Activated T-helper 9 cell treated with anti-CD3 and anti-CD28 coated beads, Interleukin-2, amount 50 U/mL, for 16 hours (primary cell): ENCODE measurements at regions not wholly inside any gene's neighbourhood (a gene's known extent, or its start where the extent isn't known, plus 50 kb on each side); places are given as distances from the start of the nearest gene placed in this dataset.
"Not testable (repeated sequence)": the region's sequence is repeated elsewhere in the genome, so short reads cannot be mapped to it uniquely, and the experiment has no call there.

Experiments
- DNase-seq: peaks from one replicate; pipeline ENCODE4 v3.0.0-alpha.2; 2020; ENCODE audit warnings: low read depth

DNA sequence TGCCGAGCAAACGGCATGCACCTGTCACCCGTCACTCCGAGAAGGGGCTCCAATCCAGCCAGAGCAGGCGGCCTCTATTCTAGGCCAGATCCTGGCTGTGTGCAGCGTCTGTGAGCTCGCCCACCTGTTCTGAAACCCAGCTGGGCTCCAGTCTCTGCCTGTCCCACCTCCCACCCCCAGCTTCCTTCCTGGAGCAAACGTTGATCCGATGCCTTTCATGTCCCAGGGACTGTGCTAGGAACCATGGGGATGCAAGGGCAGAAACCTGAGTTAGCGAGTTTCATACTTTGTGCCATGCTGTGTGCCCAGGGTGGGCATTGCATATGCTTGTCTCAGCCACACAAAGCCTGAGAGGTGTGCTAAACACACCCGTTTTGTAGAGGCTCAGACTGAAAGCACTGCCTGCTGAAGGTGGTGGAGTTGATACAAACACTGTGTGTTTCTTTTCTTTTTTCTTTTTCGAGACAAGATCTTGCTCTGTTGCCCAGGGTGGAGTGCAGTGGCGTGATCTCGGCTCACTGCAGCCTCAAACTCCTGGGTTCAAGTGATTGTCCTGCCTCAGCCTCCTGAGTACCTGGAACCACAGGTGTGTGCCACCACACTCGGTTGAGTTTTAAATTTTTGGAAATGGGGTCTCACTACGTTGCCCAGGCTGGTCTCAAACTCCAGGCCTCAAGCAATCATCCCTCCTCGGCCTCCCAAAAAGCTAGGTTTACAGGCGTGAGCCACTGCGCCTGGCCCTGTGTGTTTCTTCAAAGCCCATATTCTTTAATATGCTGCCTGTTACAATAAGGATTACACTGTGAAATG, 84.1 kb upstream of the MED13L start:
- DNase-seq, result no peak

DNA sequence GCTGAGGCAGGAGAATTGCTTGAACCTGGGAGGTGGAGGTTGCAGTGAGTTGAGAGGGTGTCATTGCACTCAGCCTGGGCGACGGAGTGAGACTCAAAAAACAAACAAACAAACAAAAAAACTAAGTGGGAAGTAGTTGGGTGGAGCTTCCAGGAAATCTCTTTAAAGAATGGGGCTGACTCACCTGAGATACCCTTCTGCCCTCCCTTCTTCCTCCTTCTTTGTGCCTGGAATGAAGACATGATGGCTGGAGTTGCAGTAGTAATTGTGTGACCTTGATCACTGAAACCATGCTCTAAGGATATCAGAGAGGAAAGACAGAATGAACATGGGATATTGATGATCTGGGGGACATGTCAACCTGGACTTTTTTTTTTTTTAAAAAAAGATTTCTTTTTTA, 87.6 kb upstream of the MED13L start:
- no peak for DNase-seq

DNA sequence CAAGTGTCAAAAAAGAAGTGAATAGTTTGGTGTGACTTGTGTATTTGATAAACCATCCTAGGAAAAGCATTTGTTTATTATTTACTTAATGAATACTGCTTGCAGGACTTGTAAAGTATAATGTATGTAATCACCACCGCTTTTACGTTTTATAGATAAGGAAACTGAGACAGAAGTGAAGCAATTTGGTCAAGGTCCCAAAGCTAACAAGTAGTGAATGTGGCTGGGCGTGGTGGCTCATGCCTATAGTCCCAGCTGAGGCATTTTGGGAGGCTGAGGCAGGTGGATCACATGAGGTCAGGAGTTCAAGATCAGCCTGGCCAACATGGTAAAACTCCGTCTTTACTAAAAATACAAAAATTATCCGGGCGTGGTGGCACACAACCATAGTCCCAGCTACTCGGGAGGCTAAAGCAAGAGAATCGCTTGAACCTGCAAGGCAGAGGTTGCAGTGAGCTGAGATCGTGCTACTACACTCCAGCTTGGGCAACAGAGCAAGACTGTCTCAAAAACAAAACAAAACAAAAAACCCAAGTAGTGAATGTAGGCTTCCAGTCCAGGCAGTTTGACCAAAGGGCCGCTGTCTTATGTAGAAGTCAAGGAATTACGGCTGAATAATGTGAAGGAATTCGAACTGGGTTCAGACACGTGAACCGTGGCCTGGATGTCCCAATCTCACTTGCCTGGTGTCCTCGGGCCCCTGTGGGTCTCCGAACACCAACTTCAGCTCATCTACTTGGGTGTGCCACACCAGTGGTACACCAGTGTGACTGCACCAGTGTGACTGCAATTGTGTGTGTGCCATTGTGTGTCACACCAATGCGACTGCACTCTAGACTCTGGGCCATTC, 88.3 kb upstream of the MED13L start:
- DNase-seq, result no peak

DNA sequence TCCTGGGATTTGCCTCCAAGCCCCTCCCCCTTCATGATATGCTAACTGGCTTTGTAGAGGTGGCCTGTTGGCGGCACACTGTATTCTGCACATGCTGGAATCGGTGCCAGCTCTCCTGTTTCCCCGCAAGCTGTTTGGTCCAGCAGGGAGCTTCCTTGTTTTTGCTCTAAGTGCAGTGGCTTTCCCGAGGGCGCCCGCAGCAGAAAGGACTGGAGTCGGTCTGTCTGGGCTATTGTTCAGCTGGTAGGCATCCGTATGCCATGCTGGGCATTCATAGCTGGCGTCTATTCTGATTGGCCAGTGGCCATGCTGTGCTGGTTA, 88.9 kb upstream of the MED13L start:
- DNase-seq, result no peak

DNA sequence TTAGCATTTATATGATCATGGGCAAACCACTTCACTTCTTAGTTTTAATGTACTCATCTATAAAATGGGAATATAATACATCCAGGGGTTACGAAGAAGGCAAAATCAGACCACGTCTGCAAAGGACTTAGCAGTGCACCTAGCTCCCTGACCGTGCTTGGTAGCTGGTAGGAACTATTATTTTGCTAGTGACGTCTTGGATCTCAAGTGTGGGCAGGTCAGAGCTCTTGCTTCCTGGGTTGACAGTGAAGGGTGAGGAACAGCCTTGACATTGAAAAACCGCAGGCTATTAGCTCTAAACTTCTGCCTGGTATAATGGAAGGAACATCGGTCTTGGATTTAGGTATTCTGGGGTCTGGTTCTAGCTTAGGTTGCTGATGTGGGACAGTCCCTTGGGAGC, 89.3 kb upstream of the MED13L start:
- DNase-seq, result no peak

DNA sequence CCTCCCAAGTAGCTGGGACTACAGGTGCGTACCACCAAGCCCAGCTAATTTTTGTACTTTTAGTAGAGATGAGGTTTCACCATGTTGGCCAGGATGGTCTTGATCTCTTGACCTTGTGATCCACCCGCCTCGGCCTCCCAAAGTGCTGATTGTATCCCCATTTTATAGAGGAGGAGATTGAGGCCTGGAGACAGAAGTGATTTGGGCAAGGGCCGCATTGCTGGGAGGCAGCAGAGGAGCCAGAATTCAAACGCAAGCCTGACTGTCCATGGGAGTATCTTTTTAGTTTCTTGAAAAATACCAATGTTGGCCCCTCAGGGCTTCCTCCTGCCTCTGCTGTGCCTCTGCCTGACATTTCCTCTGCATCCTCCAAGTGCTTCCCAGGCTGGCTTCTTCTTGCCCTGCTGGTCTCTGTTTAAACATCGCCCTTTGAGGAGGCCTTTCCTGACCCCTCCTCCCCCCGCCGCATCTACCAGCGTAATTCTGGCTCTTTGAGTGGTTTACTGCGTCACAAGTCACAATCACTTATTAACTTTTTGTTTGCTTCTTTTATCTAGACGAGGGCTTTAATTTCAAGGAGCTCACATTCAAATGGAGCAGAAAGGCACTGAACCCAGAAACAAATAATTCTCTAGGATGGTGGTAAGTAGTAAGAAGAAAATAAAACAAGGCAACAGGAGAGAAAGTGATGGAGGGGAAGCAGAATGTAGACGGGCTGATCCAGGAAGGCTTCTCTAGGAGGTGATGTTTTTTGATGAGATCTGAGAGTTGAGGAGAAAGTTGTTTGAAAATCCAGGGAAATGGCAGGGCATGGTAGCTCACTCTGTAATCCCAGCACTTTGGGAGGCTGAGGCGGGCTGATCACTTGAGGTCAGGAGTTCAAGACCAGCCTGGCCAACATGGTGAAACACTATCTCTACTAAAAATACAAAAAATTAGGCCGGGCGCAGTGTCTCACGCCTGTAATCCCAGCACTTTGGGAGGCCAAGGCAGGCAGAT, 91.0 kb upstream of the MED13L start:
- DNase-seq, result no peak

DNA sequence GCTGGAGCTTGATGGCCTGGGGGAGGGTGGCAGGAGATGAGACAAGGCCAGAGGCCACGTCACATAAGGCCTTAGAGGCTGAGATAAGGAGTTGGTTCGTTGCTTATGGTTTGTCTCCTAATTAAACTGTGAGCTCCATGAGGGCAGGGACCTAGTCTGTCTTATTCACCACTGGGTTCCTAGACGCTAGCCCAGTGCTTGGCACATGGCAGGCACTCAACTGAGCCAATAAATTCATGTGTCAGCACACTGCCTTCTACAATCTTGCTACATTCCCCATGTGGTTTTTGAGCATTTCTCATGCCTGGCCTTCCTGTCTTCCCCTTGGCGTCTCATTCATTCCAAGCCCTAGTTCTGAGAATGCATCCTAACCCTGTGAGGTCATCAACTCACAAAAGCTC, 92.5 kb upstream of the MED13L start:
- no peak for DNase-seq

DNA sequence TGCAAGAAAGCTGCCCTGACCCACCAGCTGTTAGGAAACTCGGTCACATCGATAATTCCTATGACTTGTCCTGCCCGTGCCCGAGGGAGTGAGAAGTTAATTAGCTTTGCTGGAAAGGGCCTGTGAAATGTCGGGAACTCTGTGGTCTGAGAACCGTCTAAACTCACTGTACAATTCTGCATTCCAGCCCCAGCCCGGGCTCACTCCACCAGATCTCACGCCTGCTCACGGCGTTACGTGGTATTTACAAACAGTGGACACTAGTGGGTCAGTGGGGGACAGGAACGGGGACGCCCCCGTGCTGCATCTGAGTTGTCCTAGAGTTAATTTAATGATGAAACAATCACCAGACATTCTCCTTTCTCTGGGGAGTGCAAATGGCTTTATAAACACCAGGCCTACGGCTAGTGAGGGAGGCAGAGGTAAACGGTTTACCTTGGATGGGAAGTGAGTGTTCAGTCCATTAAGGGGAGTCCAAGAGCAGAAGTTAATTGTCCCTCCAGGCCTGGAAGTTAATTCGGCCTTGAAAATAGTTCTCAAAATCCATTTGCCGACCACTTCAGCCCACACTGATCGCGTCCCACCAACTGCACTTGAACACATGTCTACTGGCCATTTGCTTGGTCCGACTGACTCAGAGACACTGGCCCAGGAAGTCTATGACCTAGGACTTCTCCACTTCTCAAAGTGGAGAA, 93.5 kb upstream of the MED13L start:
- no peak for DNase-seq

DNA sequence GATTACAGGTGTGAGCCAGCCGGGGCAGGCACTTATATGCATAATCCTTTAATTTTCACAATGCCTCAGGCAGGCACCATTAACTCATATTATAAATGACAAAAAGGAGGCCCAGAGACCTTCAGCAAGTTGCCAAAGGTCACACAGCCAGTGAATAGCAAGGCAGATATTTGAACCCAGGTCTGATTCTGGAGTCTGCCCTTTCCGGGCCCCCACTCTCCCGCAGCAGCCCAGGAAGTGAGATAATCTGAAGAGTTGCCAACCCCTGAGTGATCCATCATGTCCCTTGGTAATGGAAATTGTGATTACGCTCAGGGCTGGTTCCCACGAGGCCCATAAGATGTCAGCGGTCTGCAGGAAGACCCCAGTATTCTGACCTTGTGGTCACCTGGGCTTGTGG, 95.3 kb upstream of the MED13L start:
- no peak for DNase-seq

DNA sequence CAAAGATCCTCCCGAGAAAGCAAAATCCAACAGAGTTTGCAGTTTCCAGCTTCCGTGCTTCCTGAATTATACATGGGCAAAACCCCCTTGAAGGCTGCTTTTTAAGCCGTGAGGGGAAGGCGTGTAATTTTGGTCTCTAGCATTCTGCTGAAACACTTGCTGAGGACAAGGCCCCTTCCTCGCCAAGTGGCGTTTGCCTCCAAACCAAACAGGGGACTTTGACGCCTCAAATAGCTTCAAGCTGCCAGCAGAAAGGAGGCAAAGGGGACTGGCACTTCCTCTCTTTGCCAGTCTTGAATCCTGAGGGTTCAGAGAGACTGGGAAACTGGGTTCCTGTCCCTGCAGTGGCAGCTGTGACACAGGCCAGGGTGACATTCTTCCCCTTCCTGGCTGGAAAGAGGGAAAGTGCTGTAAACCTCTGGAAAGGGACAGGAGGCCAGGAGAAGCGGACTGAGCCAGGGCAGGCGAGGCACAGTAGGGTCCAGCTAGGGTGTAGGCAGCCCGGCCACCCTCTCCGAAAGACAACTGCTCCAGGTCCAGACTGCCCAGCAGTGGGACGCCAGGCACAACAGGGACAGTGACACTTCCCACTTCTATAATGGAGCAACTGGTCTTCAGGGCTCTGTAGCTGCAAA, 96.2 kb upstream of the MED13L start:
- DNase-seq, result no peak

DNA sequence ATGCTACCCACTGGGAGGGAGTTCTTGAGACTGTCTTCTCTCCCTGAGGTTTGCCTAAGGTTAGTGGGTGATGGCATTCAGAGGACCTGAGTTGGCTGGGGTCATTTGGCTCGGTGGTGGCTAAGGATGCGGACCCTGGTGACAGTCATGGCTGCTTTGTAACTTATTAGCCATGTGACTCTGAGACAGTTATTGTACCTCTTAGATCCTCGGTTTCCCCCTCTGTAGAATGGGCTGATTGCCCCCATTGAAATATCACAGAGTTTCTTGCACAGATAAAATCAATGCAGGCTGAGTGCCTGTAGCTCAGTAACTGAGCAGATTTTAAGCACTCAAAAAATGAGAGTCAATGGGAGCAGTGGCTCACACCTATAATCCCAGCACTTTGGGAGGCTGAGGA, 96.7 kb upstream of the MED13L start:
- no peak for DNase-seq

DNA sequence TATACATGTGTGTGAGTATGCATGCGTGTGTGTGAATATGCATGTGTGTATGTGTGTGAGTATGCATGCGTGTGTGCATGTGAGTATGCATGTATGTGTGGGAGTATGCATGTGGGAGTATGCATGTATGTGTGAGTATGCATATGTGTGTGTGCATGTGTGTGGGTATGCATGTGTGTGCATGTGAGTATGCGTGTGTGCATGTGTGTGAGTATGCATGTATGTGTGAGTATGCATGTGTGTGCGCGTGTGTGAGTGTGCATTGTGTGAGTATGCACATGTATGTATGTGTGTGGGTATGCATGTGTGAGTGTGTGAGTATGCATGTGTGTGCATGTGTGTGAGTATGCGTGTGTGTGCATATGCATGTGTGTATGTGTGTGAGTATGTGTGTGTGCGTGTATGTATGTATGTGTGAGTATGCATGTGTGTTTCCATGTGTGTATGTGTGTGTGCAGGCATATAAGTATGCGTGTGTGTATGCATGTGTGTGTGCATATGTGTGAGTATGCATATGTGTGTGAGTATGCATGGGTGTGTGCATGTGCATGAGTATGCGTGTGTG, 97.9 kb upstream of the MED13L start:
- DNase-seq, result no peak

DNA sequence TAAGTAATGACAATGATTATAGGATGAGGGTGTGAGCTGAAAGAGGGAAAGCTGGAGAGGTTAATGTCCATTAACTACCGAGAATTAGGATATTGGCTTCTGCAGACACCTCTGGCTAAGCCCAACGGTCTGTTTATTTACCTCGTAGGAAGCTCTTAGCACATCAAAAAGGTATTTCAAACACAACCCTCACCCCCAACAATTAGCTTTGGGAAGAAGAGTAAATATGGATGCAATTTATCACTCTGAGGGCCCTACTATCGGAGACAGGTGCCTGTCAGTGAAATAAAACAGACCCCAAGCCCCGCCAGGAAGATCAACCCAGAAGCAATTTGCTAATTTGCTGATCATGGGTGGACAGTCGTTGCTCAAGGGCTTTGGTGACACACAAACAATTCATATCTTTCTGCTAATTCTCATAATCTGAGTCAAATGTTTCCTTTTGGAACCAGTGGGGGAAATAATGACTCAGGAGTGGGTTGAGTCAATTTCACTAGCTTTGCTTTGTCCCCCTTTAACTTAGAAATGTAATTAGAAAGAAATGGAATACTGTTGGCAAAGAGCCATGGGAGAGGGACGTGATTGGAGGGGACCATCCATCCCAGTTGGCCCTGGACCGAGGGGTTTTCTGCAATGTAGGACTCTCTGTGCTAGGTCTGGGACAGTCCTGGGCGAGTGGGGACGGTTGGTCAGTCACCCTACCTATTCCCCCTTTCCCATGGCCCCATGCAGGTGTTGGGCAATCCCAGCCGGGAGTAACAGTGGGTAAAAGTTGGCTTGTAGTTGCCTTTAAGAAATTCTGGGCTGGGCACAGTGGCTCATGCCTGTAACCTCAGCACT, 99.1 kb upstream of the MED13L start:
- DNase-seq, result no peak

DNA sequence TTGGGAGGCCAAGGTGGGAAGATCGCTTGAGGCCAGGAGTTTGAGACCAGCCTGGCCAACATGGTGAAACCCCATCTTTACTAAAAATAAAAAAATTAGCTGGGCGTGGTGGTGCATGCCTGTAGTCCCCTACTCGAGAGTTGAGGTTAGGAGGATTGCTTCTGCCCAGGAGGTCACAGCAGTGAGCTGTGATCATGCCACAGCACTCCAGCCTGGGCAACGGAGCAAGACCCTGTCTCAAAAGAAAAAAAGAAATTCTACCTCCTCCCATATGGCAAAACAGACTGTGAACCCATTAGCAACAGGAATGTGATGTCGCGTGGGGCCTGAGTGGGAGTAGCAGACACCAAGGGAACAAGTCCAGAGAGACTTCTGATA, 99.7 kb upstream of the MED13L start:
- not testable (repeated sequence) for DNase-seq

DNA sequence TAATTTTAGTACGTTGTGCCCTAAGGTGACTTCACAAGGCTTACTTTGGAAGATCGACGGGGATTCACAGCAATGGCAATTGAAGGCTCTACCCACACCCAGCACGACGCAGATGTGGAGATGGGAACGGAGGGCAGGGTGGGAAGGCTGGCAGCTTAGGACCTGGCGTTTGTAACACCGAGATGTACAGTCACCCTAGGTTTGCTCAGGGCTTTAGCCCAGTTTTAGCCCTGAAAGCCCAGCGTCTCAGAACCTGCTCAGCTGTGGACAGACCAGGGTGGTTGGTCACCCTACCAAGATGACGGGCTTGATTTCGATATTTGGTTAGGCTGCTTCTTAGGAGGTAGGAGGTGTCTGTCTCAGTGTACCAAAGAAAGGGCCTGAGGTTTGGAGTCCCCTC, 100.5 kb upstream of the MED13L start:
- no peak for DNase-seq

DNA sequence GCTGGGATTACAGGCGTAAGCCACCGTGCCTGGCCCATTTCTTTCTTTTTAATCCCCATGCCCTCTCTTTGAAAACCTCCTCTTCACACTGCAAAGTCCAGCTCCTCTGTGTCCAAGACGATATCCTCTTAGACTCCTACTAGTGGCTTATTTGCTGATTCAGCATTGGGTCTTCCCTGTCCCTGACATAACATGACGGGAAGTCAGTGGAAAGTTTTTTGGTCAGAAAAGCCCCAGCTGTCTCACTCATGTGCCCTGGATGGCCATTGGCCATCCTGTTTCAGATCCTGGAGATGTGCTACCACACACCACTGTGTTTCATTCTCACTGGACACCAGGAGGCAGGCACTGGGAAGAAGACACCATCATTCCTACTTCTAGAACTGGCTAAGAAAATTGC, 102.6 kb upstream of the MED13L start:
- DNase-seq, result no peak

DNA sequence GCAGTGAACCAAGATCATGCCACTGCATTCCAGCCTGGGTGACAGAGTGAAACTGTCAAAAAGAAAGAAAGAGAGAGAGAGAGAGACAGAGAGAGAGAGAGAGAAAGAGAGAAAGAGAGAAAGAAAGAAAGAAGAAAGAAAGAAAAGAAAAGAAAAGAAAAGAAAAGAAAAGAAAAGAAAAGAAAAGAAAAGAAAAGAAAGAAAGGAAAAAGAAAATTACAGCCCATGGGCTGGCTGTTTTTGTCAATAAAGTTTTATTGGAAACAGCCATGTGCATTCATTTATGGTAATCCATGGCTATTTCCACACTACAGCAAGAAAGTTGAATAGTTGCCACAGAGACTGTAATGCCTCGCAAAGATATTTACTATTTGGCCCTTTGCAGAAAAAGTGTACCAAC, 103.2 kb upstream of the MED13L start:
- DNase-seq, result not testable (repeated sequence)

DNA sequence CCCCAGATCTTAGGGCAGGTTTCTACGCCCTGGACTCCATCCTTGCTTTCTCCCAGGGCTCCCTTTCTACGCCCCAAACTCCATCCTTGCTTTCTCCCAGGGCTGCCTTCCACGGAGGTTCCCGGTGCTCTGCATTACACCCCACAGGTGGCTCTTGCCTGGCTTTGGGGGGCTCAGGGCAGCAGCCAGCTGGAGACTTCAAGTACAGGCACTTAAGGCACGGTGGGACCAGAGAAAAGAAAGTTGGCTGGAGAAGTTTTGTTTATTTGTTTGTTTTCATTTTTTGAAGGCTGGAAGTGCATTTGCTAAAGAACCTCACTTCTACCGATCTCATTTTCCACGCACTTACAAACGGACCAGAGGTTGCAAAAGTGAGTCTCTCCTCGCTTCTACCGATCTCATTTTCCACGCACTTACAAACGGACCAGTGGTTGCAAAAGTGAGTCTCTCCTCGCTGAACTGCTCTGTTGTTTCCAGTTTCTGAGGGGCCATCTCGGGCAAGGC, 103.8 kb upstream of the MED13L start:
- DNase-seq, result no peak

DNA sequence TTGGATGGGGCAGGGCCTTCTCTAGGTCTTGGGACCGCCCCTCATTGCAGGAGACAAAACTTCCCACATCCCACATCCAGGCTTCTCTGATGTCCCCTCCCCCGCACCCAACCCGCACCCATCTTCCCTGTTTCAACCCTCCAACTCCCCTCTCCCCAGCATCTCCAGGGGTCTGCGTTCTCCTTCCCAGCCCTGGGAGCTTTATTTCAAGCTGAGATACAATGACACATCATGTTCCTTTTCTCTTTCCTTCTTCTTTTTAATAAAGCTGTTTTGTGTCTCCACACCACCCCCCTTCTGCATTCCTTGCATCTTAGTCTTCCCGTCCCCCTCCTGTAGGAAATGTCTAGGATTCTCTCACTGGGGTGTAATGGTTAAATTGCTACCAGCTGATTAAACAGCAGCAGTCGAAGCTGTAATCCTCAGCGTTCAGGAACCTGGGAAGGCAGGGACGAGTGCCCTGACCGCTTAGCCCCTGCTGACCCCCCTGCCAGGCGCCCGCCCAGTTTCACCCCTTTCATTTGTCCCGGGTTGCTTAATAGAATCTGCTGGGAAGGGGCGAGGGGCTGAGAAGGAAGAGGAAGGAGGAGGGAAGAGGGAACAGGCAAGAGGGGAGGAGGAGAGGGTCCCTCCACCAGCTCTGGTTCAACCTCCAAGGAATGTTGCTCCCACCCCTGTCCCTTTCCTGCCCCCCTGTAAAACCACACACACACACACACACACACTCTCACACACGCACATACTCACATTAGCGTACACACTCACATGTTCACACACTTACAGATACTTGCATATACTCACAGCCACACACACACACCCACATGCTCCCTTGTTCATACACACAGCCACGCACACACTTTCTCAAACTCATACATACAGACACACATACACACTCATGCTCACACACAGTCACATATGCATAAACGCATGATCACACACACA, 104.5 kb upstream of the MED13L start:
- no peak for DNase-seq
